ENCODE measurements at regions not wholly inside any gene's neighbourhood (a gene's known extent, or its start where the extent isn't known, plus 50 kb on each side); places are given as distances from the start of the nearest gene placed in this dataset.

DNA sequence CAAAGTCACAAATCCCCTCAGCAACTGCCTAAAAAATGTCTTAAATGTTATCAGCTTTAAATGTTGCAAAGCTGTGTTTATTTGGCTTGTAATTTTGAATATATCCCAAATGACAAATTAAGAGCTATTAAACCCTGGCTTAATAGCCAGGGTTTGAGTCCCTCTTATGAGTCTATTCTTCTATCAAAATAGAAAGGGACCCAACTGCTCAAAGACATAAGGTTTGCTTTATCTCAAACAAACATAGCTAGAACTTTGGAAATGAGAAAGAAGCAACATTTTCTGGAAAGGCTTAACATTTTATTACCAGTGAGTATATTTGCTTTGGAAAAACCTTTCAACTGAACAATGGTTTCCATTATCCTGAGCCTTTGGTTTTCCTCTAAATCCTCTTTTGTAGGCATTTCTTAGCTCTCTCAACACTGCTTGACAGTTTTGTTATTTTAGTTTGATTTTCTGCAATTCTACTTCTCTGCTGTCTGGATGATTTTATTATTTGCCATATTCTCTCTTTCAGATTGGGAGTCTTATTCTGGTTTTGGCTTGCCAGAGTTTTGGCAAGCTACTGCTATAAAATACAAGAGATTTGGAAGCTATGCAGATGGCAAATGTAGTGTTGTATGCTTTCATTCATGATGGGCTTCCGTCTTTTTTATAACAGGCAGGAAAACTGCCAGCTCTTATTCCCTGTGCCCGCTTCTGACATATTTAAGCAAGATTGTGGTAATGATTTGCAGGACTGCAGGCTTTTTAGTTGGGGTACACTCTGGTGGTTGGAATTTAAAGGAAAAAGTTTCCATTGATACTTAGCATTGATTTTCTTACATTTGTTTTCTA lies 734.9 kb downstream of the DTWD2 start:
- no peak for DNase-seq

DNA sequence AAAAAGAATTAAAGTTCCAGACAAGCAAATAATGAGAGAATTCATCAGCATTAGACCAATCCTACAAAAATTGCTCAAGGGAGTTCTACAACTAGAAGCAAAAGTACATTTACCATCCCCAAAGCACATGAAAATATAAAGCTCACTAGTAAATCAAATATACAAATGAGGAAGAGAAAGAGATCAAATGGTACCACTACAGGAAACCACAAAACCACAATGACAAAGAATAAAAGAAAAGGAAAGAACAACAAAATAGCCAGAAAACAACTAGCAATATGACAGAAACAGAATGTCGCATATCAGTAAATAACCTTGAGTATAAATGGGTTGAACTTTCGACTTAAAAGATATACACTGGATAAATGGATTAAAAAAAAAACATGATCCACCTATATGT lies 739.0 kb downstream of the DTWD2 start:
- DNase-seq = no peak

DNA sequence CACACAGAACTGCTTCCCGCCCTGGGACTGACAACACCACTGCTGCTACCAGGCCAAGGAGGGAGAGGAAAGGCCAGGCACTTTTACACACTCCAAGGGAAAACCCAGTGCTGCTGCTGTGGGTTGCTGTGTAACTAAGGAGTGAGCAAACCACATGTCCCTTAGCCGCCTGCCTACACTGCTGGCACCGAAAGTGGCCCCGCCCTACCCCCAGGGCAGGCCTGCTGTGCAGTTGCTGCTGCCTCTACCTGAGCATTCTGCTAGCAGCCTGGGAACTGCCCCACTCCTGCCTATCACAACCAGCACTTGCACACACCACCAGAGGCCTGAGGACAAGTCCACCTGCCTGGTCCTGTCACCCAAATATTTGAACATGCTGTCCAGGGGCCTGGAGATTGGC lies 740.9 kb downstream of the DTWD2 start:
- no peak for DNase-seq

- DNase-seq = no peak
Measured at GRCh38 chr5:118243613-118244012, 744.7 kb downstream of the DTWD2 start.

DNA sequence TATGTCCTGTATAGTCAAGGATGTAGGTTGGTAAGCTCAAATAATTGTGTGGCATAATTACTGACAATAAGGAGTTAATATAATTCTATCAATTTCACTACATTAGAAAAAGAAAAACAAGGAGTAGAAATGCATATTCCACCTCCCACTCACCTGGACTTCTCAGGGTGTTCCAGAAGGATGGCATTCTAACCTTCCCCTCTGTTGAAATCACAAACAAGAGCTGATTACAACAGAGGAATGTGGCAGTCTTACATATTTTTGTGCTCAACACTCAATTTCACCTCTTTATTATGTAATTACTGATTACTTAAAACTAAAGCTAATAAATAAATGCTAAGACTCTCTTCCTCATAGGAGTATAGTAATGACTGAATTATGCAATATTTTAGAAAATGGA lies 745.3 kb downstream of the DTWD2 start:
- DNase-seq = no peak

DNA sequence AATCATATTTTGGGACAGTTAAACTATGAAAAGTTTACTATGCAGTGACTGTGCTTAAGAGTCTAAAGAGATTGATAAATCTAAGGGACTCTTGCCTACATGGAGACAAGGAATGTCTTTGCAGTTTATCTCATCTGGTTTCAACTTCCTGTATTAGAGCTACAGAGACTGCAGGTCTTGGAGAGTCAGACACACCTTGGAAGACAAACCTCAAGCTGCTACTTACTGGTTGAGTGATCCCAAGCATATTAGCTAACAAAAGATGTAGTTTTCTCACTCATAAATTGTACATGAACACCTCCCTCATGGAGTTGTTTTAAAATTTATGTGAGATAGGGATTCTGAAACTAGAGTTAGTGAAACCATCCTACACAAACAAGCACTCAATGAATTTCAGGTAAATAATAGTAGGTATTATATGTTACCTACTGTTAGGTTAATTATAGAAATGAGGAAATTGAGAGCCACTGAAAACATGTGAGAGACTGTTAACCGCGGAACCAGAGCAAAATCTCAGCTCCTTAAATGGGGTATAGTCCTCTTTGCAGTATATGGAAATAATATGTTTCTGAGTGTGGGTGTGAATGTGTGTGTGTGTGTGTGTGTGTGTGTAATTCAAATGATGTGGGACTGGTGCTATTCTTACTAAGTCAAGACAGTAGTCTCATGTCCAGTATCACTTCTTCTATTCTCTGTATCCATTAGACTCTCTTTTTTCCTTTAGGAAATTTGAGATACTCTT lies 752.1 kb downstream of the DTWD2 start:
- no peak for DNase-seq

- no peak for DNase-seq
Measured at GRCh38 chr5:118233606-118234005, 754.7 kb downstream of the DTWD2 start.

DNA sequence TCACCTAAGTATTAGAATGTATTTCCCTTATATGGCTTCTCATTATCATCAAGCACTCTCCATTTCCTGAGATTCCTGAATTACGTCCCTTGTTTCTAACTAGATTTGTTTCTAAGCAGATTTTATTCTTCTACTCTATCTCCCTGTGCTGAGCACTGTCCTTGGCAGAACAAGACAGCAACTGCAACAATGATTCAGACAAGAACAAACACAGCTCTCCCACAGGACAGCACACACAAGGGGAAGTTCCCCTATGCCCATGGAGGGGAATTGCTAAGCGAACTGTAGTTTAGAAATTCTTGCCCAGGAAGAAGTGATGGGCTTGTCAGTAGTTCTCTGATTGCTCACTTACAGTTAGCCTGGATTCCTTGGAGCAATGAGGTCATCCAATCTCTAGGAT lies 759.9 kb downstream of the DTWD2 start:
- no peak for DNase-seq

- DNase-seq = no peak
Measured at GRCh38 chr5:118224546-118224945, 763.8 kb downstream of the DTWD2 start.

GRCh38 chr5:118220556-118221195 lies 767.7 kb downstream of the DTWD2 start:
- DNase-seq = no peak

GRCh38 chr5:118211606-118212005 lies 776.7 kb downstream of the DTWD2 start:
- no peak for DNase-seq

- DNase-seq = no peak
Measured at GRCh38 chr5:118208031-118208453, 780.3 kb downstream of the DTWD2 start.

GRCh38 chr5:118199801-118200200 lies 788.5 kb downstream of the DTWD2 start:
- DNase-seq = no peak

GRCh38 chr5:118196229-118196628 lies 792.1 kb downstream of the DTWD2 start:
- no peak for DNase-seq

GRCh38 chr5:118195211-118195610 lies 793.1 kb downstream of the DTWD2 start:
- DNase-seq = no peak

GRCh38 chr5:118193194-118193905 lies 795.0 kb downstream of the DTWD2 start:
- DNase-seq = no peak

- no peak for DNase-seq
Measured at GRCh38 chr5:118185018-118185417, 803.3 kb downstream of the DTWD2 start.

- DNase-seq = no peak
Measured at GRCh38 chr5:118176146-118176545, 812.2 kb downstream of the DTWD2 start.

DNA sequence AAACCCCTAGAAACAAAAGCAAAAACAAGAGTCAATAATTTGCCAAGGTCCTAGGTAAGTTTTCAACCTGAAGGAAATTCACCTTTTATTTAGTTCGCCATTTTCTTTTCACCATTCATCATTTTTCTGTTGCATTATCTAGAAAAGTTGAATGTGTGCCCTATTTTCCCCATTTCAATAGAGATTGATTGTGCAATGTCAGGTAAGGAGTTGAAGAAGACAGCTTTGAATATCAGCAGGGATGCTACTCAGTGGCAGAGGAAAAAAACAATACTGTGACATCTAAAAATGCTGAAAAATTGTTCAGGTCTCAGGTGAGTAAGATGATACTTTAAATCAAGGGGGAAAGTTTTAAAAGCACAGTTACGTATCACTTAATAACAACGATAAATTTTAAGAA lies 813.7 kb downstream of the DTWD2 start:
- DNase-seq = no peak

DNA sequence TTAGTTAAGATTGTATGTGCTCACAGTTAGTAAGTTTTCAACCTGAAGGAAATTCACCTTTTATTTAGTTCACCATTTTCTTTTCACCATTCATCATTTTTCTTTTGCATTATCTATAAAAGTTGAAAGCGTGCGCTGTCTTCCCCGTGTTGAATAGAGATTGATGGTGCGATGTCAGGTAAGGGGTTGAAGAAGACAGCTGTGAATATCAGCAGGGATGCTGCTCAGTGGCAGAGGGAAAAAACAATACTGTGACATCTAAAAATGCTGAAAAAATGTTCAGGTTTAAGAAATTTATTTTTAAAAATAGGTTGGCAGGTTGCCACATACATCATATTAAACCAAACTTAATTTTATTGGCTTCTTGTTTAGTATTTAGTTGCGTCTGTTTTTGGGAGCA lies 815.0 kb downstream of the DTWD2 start:
- no peak for DNase-seq

DNA sequence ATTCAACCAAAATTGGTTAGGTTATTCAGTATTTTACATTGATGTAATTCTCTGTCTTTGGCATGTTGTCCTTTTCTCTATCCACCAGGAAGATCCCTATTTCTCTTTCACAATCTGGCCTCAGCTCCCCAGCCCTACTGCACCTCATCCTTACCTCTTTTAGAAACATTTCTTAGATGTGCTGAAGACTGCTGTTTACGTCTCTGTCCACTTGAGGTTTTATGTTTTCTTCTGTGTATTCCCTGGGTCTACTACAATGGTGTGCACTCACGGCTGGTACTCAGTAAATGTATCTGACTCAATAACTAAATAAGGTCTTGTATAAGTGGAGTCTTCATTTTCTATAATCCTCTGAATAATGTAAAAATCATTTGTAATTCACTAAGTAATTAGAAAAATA lies 822.7 kb downstream of the DTWD2 start:
- no peak for DNase-seq

GRCh38 chr5:118156181-118156580 lies 832.2 kb downstream of the DTWD2 start:
- no peak for DNase-seq

GRCh38 chr5:118146824-118147223 lies 841.5 kb downstream of the DTWD2 start:
- DNase-seq = no peak
